ENCODE measurements at regions not wholly inside any gene's neighbourhood (a gene's known extent, or its start where the extent isn't known, plus 50 kb on each side); places are given as distances from the start of the nearest gene placed in this dataset.

DNA sequence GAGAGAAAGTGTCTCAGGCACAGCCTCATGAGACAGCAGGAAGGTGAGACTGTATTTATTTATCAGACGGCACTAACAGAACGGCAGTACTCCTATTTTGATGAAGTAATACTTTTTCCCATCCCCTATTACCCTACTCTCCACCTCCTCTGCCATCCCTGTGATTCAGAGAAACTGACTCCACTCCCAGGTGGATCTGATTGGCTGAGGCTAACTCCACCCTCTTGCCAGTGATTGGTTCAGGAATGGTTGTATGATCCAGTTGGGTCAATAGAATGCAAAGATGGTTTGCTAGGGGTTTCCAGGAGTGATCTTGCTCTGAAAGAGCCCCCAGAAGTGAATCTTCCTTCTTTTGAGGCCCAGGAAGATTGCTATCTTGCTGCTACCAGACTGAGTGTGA is 65.9 kb upstream of the RCN1 start:
- no peak for TF ChIP-seq CTCF (IDR thresholded peaks at IDR 0.05)
- TF ChIP-seq POLR2A (IDR thresholded peaks at IDR 0.05): no peak
- no peak for TF ChIP-seq POLR2AphosphoS5 (IDR thresholded peaks at IDR 0.05)

Data from breast epithelium (tissue), 3 donors.